Gastroesophageal sphincter (tissue), 3 donors: ENCODE measurements at regions not wholly inside any gene's neighbourhood (a gene's known extent, or its start where the extent isn't known, plus 50 kb on each side); places are given as distances from the start of the nearest gene placed in this dataset.

Experiments used
- EP300 ChIP-seq: sonication (generic); formaldehyde crosslinking; IDR thresholded peaks from one replicate; pipeline ENCODE4 v1.6.1; 2017; ENCODE audit warnings: antibody characterized with exemption, mild to moderate bottlenecking
- POLR2A ChIP-seq, 2 donors: fragments of 450-650 bp; IDR thresholded peaks; one replicate each; pipeline ENCODE4 v1.6.1; 2017; ENCODE audit warnings: antibody characterized with exemption in 2 of 2, mild to moderate bottlenecking in 2 of 2, moderate library complexity in 1 of 2
- POLR2AphosphoS5 ChIP-seq: sonication (generic); formaldehyde crosslinking; IDR thresholded peaks from one replicate; pipeline ENCODE4 v1.6.1; 2017; ENCODE audit warnings: antibody characterized with exemption
- TF ChIP-seq, protein P1 (sequence below), 4 experiments: fragments of 200-600 bp in 2 of 4; fragments of 450-650 bp in 2 of 4; sonication (generic) in 1 of 4; IDR thresholded peaks; one replicate each; pipeline ENCODE4 v1.5.1; 2017 to 2019; ENCODE audit warnings: antibody characterized with exemption in 4 of 4, mild to moderate bottlenecking in 2 of 4, moderate library complexity in 2 of 4

DNA sequence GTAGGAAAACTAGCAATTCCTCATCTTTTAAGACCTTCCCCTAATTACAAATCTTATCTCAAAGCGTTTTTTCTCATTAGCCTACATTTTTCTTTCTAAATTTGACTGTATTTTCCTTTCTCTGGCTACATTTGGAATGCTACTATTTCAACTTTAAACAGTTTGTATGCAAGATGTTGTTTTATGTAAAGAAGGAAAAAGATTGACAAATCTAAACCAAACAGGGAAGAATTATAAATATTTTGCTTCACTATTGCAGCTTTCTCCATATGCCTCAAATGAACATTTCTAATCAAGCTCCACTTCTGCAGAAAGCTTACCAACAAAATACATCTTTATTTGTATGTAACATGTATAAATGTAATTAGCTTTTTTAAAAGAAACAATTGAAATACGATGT is 156.2 kb downstream of the MZT1 start:
- TF ChIP-seq, protein P1, sequence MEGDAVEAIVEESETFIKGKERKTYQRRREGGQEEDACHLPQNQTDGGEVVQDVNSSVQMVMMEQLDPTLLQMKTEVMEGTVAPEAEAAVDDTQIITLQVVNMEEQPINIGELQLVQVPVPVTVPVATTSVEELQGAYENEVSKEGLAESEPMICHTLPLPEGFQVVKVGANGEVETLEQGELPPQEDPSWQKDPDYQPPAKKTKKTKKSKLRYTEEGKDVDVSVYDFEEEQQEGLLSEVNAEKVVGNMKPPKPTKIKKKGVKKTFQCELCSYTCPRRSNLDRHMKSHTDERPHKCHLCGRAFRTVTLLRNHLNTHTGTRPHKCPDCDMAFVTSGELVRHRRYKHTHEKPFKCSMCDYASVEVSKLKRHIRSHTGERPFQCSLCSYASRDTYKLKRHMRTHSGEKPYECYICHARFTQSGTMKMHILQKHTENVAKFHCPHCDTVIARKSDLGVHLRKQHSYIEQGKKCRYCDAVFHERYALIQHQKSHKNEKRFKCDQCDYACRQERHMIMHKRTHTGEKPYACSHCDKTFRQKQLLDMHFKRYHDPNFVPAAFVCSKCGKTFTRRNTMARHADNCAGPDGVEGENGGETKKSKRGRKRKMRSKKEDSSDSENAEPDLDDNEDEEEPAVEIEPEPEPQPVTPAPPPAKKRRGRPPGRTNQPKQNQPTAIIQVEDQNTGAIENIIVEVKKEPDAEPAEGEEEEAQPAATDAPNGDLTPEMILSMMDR (IDR thresholded peaks at IDR 0.05): no peak
- no peak for TF ChIP-seq POLR2A (IDR thresholded peaks at IDR 0.05)
- no peak for TF ChIP-seq POLR2AphosphoS5
- TF ChIP-seq EP300: no peak
